H1 (cell line): ENCODE measurements at regions not wholly inside any gene's neighbourhood (a gene's known extent, or its start where the extent isn't known, plus 50 kb on each side); places are given as distances from the start of the nearest gene placed in this dataset.
A peak's percentile ranks its signal among the peaks of the same experiment; 100 is the strongest.

ENCODE experiments used
- CTCF ChIA-PET: fragments of 300-600 bp; sonication (Branson Sonifier 250); formaldehyde crosslinking; loops from one replicate; lab custom pipeline; 2021; ENCODE audit not compliant: partially characterized antibody; lab: Charles Lee
- POLR2A ChIA-PET: fragments of 300-600 bp; sonication (Branson Sonifier 250); formaldehyde crosslinking; loops from one replicate; lab custom pipeline; 2021; ENCODE audit warnings: inconsistent platforms; ENCODE audit not compliant: partially characterized antibody; lab: Charles Lee
- DNase-seq, 2 experiments: peaks; one replicate each; pipeline versions ENCODE4 v3.0.0 to v3.0.0-alpha.2; 2010 to 2022; ENCODE audit warnings: low spot score in 2 of 2, low read depth in 1 of 2, mixed read lengths in 1 of 2
- FAIRE-seq: peaks from 2 replicates; lab custom pipeline; 2011; peaks lifted over from hg19 to GRCh38; lab: Jason Lieb, UNC
- H2AFZ ChIP-seq: 2 replicates; pipeline ENCODE4 v1.8.1; 2012; ENCODE audit warnings: low read length, inconsistent platforms
- H2AK5ac ChIP-seq: 2 replicates; pipeline ENCODE4 v1.6.1; 2013; ENCODE audit warnings: low read depth, low read length
- H2BK120ac ChIP-seq: replicated peaks from 2 replicates; pipeline ENCODE3; 2013; ENCODE audit warnings: low read depth, low read length, inconsistent platforms
- H2BK12ac ChIP-seq: 2 replicates; pipeline ENCODE4 v1.6.1; 2013; ENCODE audit warnings: low read depth, low read length
- H2BK15ac ChIP-seq: 2 replicates; pipeline ENCODE4 v1.6.1; 2013; ENCODE audit warnings: low read length
- H2BK20ac ChIP-seq: 2 replicates; pipeline ENCODE4 v1.6.1; 2013; ENCODE audit warnings: low read length
- H2BK5ac ChIP-seq: 2 replicates; pipeline ENCODE4 v1.6.1; 2013; ENCODE audit warnings: low read depth, low read length
- H3K14ac ChIP-seq: 2 replicates; pipeline ENCODE4 v1.6.1; 2013; ENCODE audit warnings: inconsistent platforms; ENCODE audit not compliant: insufficient read length
- H3K18ac ChIP-seq: 2 replicates; pipeline ENCODE4 v1.6.1; 2013; ENCODE audit warnings: low read length; ENCODE audit errors: extremely low read depth
- H3K23ac ChIP-seq: 2 replicates; pipeline ENCODE4 v1.6.1; 2013; ENCODE audit warnings: inconsistent platforms; ENCODE audit not compliant: insufficient read length
- H3K23me2 ChIP-seq: 2 replicates; pipeline ENCODE4 v1.6.1; 2013; ENCODE audit warnings: low read depth, low read length
- H3K27ac ChIP-seq: 2 replicates; pipeline ENCODE4 v1.6.1; 2011; ENCODE audit warnings: low read depth, low read length, inconsistent platforms
- H3K27me3 ChIP-seq, 4 experiments: replicated peaks in 1 of 4; 1 replicate in 1 of 4; 2 replicates in 3 of 4; pipeline versions ENCODE4 v1.6.1 to v1.8.1; 2011 to 2013; ENCODE audit warnings: low read length in 3 of 4, mild to moderate bottlenecking in 3 of 4, inconsistent platforms in 2 of 4, mixed read lengths in 2 of 4, moderate library complexity in 1 of 4; ENCODE audit not compliant: control insufficient read depth in 3 of 4, insufficient read depth in 3 of 4; ENCODE audit errors: extremely low read depth in 1 of 4
- H3K36me3 ChIP-seq, 4 experiments: 2 replicates each; pipeline versions ENCODE4 v1.6.1 to v1.8.1; 2011 to 2013; ENCODE audit warnings: mild to moderate bottlenecking in 4 of 4, low read length in 3 of 4, moderate library complexity in 2 of 4, control low read depth in 1 of 4, inconsistent platforms in 1 of 4; ENCODE audit not compliant: insufficient read depth in 4 of 4, control insufficient read depth in 2 of 4
- H3K4ac ChIP-seq: replicated peaks from 2 replicates; pipeline ENCODE3; 2013; ENCODE audit warnings: low read length, low read depth, mixed read lengths, inconsistent platforms; ENCODE audit not compliant: insufficient read length
- H3K4me1 ChIP-seq, 4 experiments: replicated peaks in 1 of 4; 1 replicate in 1 of 4; 2 replicates in 3 of 4; pipeline versions ENCODE4 v1.6.1 to v1.8.1; 2011 to 2013; ENCODE audit warnings: low read length in 3 of 4, inconsistent platforms in 2 of 4, mixed read lengths in 1 of 4; ENCODE audit not compliant: insufficient read depth in 4 of 4, control insufficient read depth in 3 of 4
- H3K4me2 ChIP-seq, 2 experiments: 2 replicates each; pipeline versions ENCODE4 v1.6.1 to v1.8.1; 2011 to 2013; ENCODE audit warnings: low read depth in 2 of 2, low read length in 2 of 2, control low read depth in 1 of 2, inconsistent platforms in 1 of 2, mild to moderate bottlenecking in 1 of 2; ENCODE audit not compliant: insufficient read depth in 1 of 2
- H3K4me3 ChIP-seq, 4 experiments: fragments of 200-600, 300-600 bp in 1 of 4; sonication (generic), shearing (Covaris generic), sonication (Bioruptor Twin) in 1 of 4; 2 replicates each; pipeline versions ENCODE4 v1.5.1 to v1.8.1; 2011 to 2016; ENCODE audit warnings: low read length in 4 of 4, low read depth in 3 of 4, control low read depth in 2 of 4, inconsistent platforms in 2 of 4, mild to moderate bottlenecking in 2 of 4, mixed read lengths in 1 of 4, moderate library complexity in 1 of 4; ENCODE audit not compliant: insufficient read depth in 2 of 4; ENCODE audit errors: extremely low read depth in 1 of 4
- H3K56ac ChIP-seq: replicated peaks from 2 replicates; pipeline ENCODE3; 2013; ENCODE audit warnings: low read depth, mild to moderate bottlenecking, mixed read lengths, low read length, inconsistent platforms; ENCODE audit not compliant: insufficient read length
- H3K79me1 ChIP-seq: 2 replicates; pipeline ENCODE4 v1.6.1; 2013; ENCODE audit warnings: low read depth, low read length, control low read depth
- H3K79me2 ChIP-seq, 2 experiments: 2 replicates each; pipeline versions ENCODE4 v1.6.1 to v1.8.1; 2012 to 2013; ENCODE audit warnings: low read length in 2 of 2, mild to moderate bottlenecking in 2 of 2, inconsistent platforms in 1 of 2; ENCODE audit not compliant: insufficient read depth in 2 of 2, control insufficient read depth in 1 of 2
- H3K9ac ChIP-seq, 4 experiments: replicated peaks in 1 of 4; 1 replicate in 1 of 4; 2 replicates in 3 of 4; pipeline versions ENCODE4 v1.6.1 to v1.8.1; 2011 to 2013; ENCODE audit warnings: low read depth in 3 of 4, low read length in 3 of 4, control low read depth in 2 of 4, mild to moderate bottlenecking in 2 of 4, moderate library complexity in 2 of 4, inconsistent platforms in 1 of 4; ENCODE audit errors: extremely low read depth in 1 of 4
- H3K9me3 ChIP-seq, 2 experiments: 2 replicates each; pipeline versions ENCODE4 v1.6.1 to v1.8.1; 2012 to 2013; ENCODE audit warnings: mild to moderate bottlenecking in 2 of 2, moderate library complexity in 2 of 2, control low read depth in 1 of 2, inconsistent platforms in 1 of 2, low read depth in 1 of 2, low read length in 1 of 2, mixed read lengths in 1 of 2; ENCODE audit not compliant: insufficient read depth in 2 of 2
- H4K20me1 ChIP-seq, 2 experiments: replicated peaks in 1 of 2; 2 replicates each; pipeline versions ENCODE3 to v1.8.1; 2011 to 2013; ENCODE audit warnings: inconsistent platforms in 2 of 2, low read length in 2 of 2, mild to moderate bottlenecking in 1 of 2; ENCODE audit not compliant: insufficient read depth in 2 of 2, control insufficient read depth in 1 of 2
- H4K5ac ChIP-seq: 2 replicates; pipeline ENCODE4 v1.6.1; 2013; ENCODE audit warnings: low read length, low read depth, mixed read lengths, inconsistent platforms; ENCODE audit not compliant: insufficient read length
- H4K8ac ChIP-seq: 2 replicates; pipeline ENCODE4 v1.8.0; 2013; ENCODE audit warnings: mild to moderate bottlenecking, moderate library complexity, low read length, inconsistent platforms; ENCODE audit not compliant: insufficient read depth; ENCODE audit errors: extremely low read depth
- H4K91ac ChIP-seq: replicated peaks from 2 replicates; pipeline ENCODE3; 2013; ENCODE audit warnings: low read length, mixed read lengths, inconsistent platforms; ENCODE audit not compliant: insufficient read length
- NANOG ChIP-seq: IDR thresholded peaks from 2 replicates; pipeline ENCODE4 v1.6.1; 2011; ENCODE audit warnings: low read length, low read depth, mild to moderate bottlenecking, inconsistent platforms; ENCODE audit not compliant: insufficient read depth, poor library complexity, severe bottlenecking
- POU5F1 ChIP-seq: IDR thresholded peaks from 2 replicates; pipeline ENCODE4 v1.6.1; 2011; ENCODE audit warnings: low read depth, mild to moderate bottlenecking, low read length, moderate library complexity
- SUZ12 ChIP-seq: fragments of 200-600 bp; sonication (generic); IDR thresholded peaks from 2 replicates; pipeline ENCODE4 v1.6.1; 2012; ENCODE audit warnings: mild to moderate bottlenecking, inconsistent platforms, low read length, moderate library complexity, mixed read lengths
- TEAD4 ChIP-seq: IDR thresholded peaks from 2 replicates; pipeline ENCODE4 v1.6.1; 2012; ENCODE audit warnings: low read depth, low read length, inconsistent platforms, mixed read lengths
- WGBS, 2 experiments: shearing (Covaris generic) in 1 of 2; methylation state at CpG; one replicate each; pipeline versions ENCODE4 v1.1.6 to v1.1.7; 2013 to 2015; ENCODE audit warnings: low lambda C conversion rate in 2 of 2, mixed read lengths in 2 of 2, inconsistent platforms in 1 of 2, low coverage in 1 of 2, missing lambda C conversion rate in 1 of 2; ENCODE audit not compliant: insufficient replicate concordance in 2 of 2, insufficient coverage in 1 of 2, insufficient read length in 1 of 2; ENCODE audit errors: extremely low coverage in 1 of 2, missing lambda C conversion rate in 1 of 2; 5-methylcytosine and 5-hydroxymethylcytosine counted together

DNA sequence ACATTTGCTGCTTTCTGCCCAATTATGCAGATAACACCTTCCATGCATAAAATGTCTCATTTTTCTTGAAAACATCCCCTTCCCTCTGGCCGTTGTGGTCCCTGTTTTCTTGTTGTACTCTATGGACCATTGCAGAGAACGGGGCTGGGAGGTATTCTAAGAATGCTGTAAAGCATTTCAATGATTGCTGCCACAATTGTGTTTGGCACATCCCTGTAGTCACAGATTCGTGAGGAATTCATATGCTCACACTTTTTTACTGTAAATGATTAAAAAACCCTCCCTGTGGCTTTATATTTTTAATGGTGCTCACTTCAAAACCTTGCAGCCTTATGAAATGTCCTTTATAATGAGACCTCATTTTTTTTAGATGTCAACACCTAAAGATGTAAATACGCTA lies 207.2 kb upstream of the GBE1 start:
- peak; percentile 50 for FAIRE-seq
- Histone ChIP-seq H4K91ac (no peak overlapping the region), H4K5ac (no peak overlapping the region)

More for the DNA sequence above, 207.2 kb upstream of the GBE1 start:
- no peaks in the 10 kb centered on the region for H4K20me1 ChIP-seq
- H4K8ac ChIP-seq, result no peak overlapping the region
- H3K56ac ChIP-seq, result no peak overlapping the region
- H2BK120ac ChIP-seq, result no peak overlapping the region
- H3K9ac ChIP-seq, result no peak overlapping the region
- no peak overlapping the region for H2BK12ac ChIP-seq
- CTCF ChIA-PET, result no interaction called here
- WGBS, 2 experiments, result 63% methylated on average over 4 of the region's 4 CpGs; no CpG with 5 or more reads in 1 of the 2 experiments
- no peak overlapping the region for H3K4me3 ChIP-seq
- H2BK20ac ChIP-seq, result no peak overlapping the region
- no peak overlapping the region for H2AFZ ChIP-seq
- no peak for DNase-seq
- TF ChIP-seq SUZ12 (no peak), NANOG (peak; percentile 42), POU5F1 (no peak), TEAD4 (peak; percentile 93)
- TF ChIP-seq, all 59 proteins: peak for 2
- Histone ChIP-seq H3K18ac (no peak overlapping the region), H3K79me1 (no peaks in the 10 kb centered on the region), H3K79me2 (no peaks in the 10 kb centered on the region), H3K27me3 (no peaks in the 10 kb centered on the region), H2BK5ac (no peak overlapping the region), H3K23me2 (no peaks in the 10 kb centered on the region; the same call in 1 of the 2 replicates), H3K27ac (no peak overlapping the region), H3K4me1 (peaks cover 0 to 19% (median 4%) of the 10 kb centered on the region in 4 experiments; a peak in 5 of 7 replicates), H3K9me3 (no peaks in the 10 kb centered on the region), H3K4ac (no peak overlapping the region), H2BK15ac (no peak overlapping the region), H3K14ac (no peak overlapping the region), H3K23ac (no peak overlapping the region), H3K4me2 (no peak overlapping the region), H2AK5ac (no peak overlapping the region), H3K36me3 (no peaks in the 10 kb centered on the region)
- POLR2A ChIA-PET, result no interaction called here
